ENCODE measurements at regions not wholly inside any gene's neighbourhood (a gene's known extent, or its start where the extent isn't known, plus 50 kb on each side); places are given as distances from the start of the nearest gene placed in this dataset.

DNA sequence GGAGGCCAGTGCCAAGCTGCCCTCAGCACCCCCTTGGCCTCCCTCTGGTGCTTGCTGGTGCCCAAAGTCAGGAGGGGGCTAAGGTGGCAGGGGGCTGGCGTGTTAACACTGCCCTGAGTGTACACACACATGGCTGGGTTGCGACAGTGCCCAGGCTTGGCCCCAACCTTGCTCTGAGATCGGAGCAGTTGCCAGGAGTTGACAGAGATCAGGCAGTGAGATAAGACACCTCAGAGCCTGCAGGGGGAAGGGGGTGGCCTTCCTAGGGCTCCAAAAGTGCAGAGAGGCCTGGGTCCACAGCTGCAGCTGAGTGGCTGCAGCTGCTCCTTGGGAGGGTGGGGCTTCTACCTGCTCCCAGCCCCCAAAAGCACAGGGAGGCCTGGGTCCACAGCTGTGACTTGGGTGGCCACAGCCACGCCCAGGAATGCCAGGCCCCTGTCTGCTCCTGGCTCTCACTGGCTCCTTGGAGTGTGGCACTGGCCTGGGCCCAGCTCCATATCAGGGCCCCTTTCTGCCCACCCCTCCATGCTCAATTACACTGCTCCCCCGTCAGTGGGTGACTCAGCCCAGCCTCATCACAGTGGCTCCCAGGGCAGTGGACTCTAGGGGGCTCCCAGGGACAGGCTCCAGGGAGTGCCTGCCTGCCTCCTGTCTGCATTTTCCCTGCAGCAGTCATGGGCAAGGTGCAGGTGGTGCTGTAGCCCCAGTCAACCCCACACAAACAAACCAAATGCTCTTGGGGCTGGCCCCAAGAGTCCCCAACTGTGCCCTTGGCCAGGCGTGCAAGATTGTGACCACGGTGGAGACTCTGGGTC, 56.4 kb upstream of the C15orf39 start:
- intact Hi-C loops (cut with DNase I; ENCODE audit: low total_unique reads), result no loop called here
- peaks cover 0 to 5% (median 0%) of the 10 kb centered on the region in 6 donors for H3K4me1 ChIP-seq
- no peak for DNase-seq
- H3K27ac ChIP-seq, result no peak overlapping the region
- no peaks in the 10 kb centered on the region for H3K27me3 ChIP-seq (replicated peaks in 1 of 7)
- 49 to 74% (median 53%) methylated on average over 3 to 7 of the region's 7 CpGs for WGBS, 5 donors
- TF ChIP-seq, protein P1, sequence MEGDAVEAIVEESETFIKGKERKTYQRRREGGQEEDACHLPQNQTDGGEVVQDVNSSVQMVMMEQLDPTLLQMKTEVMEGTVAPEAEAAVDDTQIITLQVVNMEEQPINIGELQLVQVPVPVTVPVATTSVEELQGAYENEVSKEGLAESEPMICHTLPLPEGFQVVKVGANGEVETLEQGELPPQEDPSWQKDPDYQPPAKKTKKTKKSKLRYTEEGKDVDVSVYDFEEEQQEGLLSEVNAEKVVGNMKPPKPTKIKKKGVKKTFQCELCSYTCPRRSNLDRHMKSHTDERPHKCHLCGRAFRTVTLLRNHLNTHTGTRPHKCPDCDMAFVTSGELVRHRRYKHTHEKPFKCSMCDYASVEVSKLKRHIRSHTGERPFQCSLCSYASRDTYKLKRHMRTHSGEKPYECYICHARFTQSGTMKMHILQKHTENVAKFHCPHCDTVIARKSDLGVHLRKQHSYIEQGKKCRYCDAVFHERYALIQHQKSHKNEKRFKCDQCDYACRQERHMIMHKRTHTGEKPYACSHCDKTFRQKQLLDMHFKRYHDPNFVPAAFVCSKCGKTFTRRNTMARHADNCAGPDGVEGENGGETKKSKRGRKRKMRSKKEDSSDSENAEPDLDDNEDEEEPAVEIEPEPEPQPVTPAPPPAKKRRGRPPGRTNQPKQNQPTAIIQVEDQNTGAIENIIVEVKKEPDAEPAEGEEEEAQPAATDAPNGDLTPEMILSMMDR (IDR thresholded peaks at IDR 0.05 in 8 of 11, conservative IDR thresholded peaks at IDR 0.05 in 3 of 11), result no peak
- TF ChIP-seq POLR2AphosphoS5 (IDR thresholded peaks at IDR 0.05) (no peak), POLR2A (IDR thresholded peaks at IDR 0.05) (no peak)
- peaks cover 0 to 10% (median 0%) of the 10 kb centered on the region in 6 donors for H3K36me3 ChIP-seq
- no peak overlapping the region for H3K4me3 ChIP-seq
- peaks cover 8 to 77% (median 64%) of the 10 kb centered on the region in 8 donors for H3K9me3 ChIP-seq

DNA sequence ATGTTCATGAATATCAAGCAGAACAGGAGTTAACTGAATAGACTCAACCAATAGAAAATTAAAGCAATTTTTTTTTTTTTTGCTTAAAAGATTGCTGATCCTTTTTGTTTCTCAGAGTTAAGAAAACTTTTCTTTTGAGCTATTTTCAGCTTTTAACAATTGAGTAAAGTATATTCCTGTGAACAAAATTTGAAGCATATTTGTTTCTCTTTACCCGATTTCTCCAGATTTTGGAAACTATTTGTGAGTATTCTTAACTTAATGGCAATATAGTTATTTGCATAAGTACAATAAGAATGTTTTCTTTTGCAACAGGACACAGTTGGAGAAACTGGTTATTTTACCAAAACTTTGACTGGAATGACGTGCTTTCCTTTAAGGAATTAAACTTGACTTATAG, 53.4 kb upstream of the C15orf39 start:
- intact Hi-C loops (cut with DNase I; ENCODE audit: low total_unique reads), result no loop called here
- WGBS, 5 donors, result 89 to 98% (median 95%) methylated on average over 2 of the region's 2 CpGs
- Histone ChIP-seq H3K4me3 (no peak overlapping the region), H3K27me3 (replicated peaks in 1 of 7) (no peaks in the 10 kb centered on the region), H3K27ac (no peak overlapping the region), H3K36me3 (peaks cover 0 to 10% (median 0%) of the 10 kb centered on the region in 6 donors), H3K4me1 (peaks cover 0 to 22% (median 11%) of the 10 kb centered on the region in 6 donors), H3K9me3 (peaks cover 3 to 54% (median 43%) of the 10 kb centered on the region in 8 donors)
- TF ChIP-seq, protein P1 (IDR thresholded peaks at IDR 0.05 in 8 of 11, conservative IDR thresholded peaks at IDR 0.05 in 3 of 11), result no peak
- TF ChIP-seq POLR2AphosphoS5 (IDR thresholded peaks at IDR 0.05) (no peak), POLR2A (IDR thresholded peaks at IDR 0.05) (no peak)
- DNase-seq, result no peak

DNA sequence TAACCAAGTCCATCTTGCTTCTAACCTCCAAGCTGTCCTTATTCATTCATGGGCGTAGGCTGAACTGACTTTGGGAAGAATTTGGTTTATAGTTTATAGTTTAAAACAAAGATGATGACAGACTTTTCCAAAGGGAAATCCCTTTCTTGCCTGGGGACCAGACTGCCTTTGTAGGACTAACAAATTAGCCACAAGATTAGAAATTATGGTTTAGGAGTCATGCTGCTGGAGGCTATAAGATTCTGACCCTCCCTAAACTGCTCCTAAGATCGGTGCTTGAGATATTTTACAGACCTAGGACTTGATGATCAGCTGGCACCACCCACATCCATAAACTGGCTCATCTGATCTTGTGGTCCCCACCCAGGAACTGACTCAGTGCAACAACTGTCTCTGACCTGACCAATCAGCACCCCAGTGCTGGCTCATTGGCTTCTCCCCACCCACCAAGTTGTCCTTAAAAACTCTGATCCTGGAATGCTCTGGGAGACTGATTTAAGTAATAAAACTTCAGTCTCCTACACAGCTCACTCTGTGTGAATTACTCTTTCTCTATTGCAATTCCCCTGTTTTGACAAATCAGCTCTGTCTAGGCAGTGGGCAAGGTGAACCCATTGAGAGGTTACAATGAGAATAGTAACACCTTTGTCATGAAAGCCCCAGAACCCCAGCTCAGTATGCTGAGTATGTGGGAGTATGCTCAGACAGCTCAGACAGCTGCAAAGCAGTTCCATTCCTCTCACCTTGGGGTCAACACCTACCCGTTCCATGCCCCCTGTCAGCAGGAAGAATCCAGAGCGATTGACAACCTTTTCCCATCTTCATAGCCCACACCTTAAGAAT, 51.6 kb upstream of the C15orf39 start:
- no peak overlapping the region for H3K27ac ChIP-seq
- 80 to 96% (median 87%) methylated on average over 4 of the region's 4 CpGs for WGBS, 5 donors
- intact Hi-C loops (cut with DNase I; ENCODE audit: low total_unique reads), result no loop called here
- H3K4me1 ChIP-seq, result peaks cover 0 to 40% (median 28%) of the 10 kb centered on the region in 6 donors
- TF ChIP-seq POLR2AphosphoS5 (IDR thresholded peaks at IDR 0.05), result no peak
- H3K36me3 ChIP-seq, result no peaks in the 10 kb centered on the region
- no peaks in the 10 kb centered on the region for H3K27me3 ChIP-seq (replicated peaks in 1 of 7)
- DNase-seq, result no peak
- H3K4me3 ChIP-seq, result no peak overlapping the region
- H3K9me3 ChIP-seq, result peaks cover 0 to 36% (median 25%) of the 10 kb centered on the region in 8 donors

DNA sequence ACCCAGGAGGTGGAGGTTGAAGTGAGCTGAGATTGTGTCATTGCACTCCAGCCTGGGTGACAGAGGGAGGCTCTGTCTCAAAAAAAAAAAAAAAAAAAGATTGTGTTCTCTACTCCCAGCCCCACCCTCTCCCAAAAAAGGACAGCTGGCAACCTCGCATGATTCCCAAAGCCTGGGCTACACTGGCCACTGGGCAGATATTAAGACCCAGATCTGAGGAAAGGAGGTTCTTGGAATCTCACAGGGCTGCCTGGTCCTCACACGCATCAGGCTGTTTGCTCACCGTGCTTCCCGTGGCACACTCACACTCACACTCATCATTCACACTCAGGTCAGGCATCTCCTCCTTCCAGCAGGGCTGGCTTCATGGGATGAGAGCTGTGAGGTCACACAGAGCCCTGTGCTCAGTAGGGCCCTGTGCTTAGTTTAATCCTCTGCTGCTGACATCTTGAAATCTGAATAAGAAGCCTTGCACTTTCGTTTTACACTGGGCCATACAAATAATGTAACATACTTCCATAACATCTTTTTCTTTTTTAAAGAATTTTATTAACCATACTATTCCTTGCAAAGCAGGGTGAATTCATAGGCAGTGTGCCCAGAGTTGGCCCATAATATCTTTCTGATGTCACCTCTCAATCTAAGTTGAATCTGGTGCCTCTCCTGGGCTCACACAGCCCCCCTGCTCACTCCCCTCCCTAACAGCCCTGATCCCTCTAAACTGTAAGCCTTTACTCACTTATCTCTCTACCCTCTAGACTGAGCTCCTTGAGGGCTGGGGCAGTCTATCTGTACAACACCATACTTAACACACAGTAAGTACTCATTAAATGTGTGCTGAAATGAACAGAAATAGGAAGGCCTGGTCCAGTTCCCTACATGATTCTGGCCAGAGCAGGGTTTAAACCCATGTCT, 50.2 kb upstream of the C15orf39 start:
- Histone ChIP-seq H3K27me3 (replicated peaks in 1 of 7) (no peaks in the 10 kb centered on the region), H3K4me1 (peaks cover 0 to 51% (median 31%) of the 10 kb centered on the region in 6 donors), H3K4me3 (no peak overlapping the region), H3K9me3 (peaks cover 0 to 25% (median 20%) of the 10 kb centered on the region in 8 donors), H3K36me3 (no peaks in the 10 kb centered on the region), H3K27ac (peak overlapping the region in 3 of 8 donors; percentile 27 to 83 (median 70))
- no peak for TF ChIP-seq POLR2A (IDR thresholded peaks at IDR 0.05)
- TF ChIP-seq, protein P1 (IDR thresholded peaks at IDR 0.05 in 8 of 11, conservative IDR thresholded peaks at IDR 0.05 in 3 of 11), result no peak
- TF ChIP-seq POLR2AphosphoS5 (IDR thresholded peaks at IDR 0.05), result no peak
- no peak for DNase-seq
- WGBS, 5 donors, result 62 to 77% (median 73%) methylated on average over 5 of the region's 5 CpGs
- intact Hi-C loops (cut with DNase I; ENCODE audit: low total_unique reads), result no loop called here

All from spleen (tissue), 11 donors.